Nephron progenitor cell (in vitro differentiated cells): ENCODE measurements at regions not wholly inside any gene's neighbourhood (a gene's known extent, or its start where the extent isn't known, plus 50 kb on each side); places are given as distances from the start of the nearest gene placed in this dataset.

ENCODE experiments used
- DNase-seq: peaks from one replicate; pipeline ENCODE4 v3.0.0; 2021
- H3K27ac Mint-ChIP-seq: 2 replicates; pipeline ENCODE4 v1.8.0; 2021; ENCODE audit warnings: mild to moderate bottlenecking, moderate library complexity, mixed read lengths
- H3K27me3 Mint-ChIP-seq: 2 replicates; pipeline ENCODE4 v1.8.0; 2021; ENCODE audit warnings: mild to moderate bottlenecking, low read depth, mixed read lengths; ENCODE audit not compliant: poor library complexity
- H3K36me3 Mint-ChIP-seq: 2 replicates; pipeline ENCODE4 v1.8.0; 2021; ENCODE audit warnings: low read depth, mixed read lengths
- H3K4me1 Mint-ChIP-seq: 2 replicates; pipeline ENCODE4 v1.8.0; 2021; ENCODE audit warnings: mixed read lengths
- H3K4me3 Mint-ChIP-seq: 2 replicates; pipeline ENCODE4 v1.8.0; 2021; ENCODE audit warnings: mild to moderate bottlenecking, moderate library complexity, mixed read lengths
- H3K9me3 Mint-ChIP-seq: 2 replicates; pipeline ENCODE4 v1.8.0; 2021; ENCODE audit warnings: mild to moderate bottlenecking, moderate library complexity, mixed read lengths
- TF ChIP-seq, protein P1 (sequence below): fragments of 200-600 bp; sonication (generic); IDR thresholded peaks from 2 replicates; pipeline ENCODE4 v1.5.0; 2021; ENCODE audit warnings: antibody characterized with exemption

DNA sequence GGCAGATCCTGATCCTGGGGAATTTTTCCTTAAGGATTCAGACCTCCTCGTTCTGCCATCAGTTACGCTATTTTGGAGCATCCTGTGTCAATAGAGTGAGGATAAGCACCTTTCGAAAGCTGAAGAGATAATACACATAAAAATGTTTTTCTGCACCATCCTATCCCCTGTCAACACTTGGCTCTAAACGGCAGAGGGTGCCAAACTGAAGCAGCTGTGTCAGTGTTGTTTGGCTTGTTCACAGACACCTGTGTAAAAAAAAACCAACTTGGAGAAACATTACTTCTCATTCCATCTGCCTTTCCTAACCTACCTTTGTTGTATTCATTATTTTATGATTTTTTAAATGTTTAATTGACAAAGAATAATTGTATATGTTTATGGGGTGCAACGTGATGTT is 417.0 kb upstream of the DDI1 start:
- Mint-ChIP-seq H3K36me3 (no peaks in the 10 kb centered on the region), H3K9me3 (no peaks in the 10 kb centered on the region), H3K27ac (peak overlapping the region; percentile 21), H3K4me3 (no peak overlapping the region), H3K4me1 (no peaks in the 10 kb centered on the region), H3K27me3 (no peaks in the 10 kb centered on the region)
- no peak for DNase-seq
- TF ChIP-seq, protein P1, sequence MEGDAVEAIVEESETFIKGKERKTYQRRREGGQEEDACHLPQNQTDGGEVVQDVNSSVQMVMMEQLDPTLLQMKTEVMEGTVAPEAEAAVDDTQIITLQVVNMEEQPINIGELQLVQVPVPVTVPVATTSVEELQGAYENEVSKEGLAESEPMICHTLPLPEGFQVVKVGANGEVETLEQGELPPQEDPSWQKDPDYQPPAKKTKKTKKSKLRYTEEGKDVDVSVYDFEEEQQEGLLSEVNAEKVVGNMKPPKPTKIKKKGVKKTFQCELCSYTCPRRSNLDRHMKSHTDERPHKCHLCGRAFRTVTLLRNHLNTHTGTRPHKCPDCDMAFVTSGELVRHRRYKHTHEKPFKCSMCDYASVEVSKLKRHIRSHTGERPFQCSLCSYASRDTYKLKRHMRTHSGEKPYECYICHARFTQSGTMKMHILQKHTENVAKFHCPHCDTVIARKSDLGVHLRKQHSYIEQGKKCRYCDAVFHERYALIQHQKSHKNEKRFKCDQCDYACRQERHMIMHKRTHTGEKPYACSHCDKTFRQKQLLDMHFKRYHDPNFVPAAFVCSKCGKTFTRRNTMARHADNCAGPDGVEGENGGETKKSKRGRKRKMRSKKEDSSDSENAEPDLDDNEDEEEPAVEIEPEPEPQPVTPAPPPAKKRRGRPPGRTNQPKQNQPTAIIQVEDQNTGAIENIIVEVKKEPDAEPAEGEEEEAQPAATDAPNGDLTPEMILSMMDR = peak; percentile 18

DNA sequence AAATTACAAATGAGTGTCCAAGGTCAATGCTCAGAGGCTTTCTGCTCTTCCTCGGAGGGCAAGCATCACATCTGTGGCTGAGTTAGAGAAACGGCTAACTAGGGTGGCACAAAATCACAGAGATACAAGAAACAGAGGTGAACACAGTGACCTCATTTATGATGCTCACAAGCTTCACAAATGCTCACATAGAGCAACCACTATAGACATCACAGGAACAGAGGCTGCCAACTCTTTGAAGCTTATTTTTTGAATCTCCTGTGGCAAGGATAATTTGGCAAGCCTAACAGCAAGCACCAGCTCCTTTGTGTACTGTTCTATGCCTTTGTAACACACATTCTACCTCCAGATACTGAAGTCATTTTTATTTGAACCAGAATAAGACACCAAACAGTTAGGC is 416.5 kb upstream of the DDI1 start:
- Mint-ChIP-seq H3K9me3 (no peaks in the 10 kb centered on the region), H3K27me3 (no peaks in the 10 kb centered on the region), H3K4me3 (no peak overlapping the region), H3K4me1 (no peaks in the 10 kb centered on the region), H3K27ac (no peak overlapping the region), H3K36me3 (no peaks in the 10 kb centered on the region)
- TF ChIP-seq, protein P1 = no peak
- no peak for DNase-seq

DNA sequence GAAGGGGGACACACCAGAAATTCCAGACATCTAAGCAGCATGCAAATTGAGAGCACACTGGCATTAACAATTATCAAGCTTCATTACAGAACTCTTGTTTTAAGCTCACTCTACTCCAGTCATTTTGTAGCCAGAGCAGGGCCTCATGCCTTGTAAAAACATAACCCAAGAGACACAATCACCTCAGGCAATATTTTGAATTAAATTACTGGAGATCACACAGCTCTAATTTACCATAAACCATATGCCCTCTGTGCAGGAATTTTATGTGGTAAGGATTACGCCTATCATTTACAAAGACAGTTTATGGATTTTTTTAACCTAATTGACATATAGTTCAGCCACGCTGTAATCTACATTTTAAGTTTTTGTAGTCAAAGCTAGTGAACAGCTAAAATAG is 414.1 kb upstream of the DDI1 start:
- Mint-ChIP-seq H3K36me3 (no peaks in the 10 kb centered on the region), H3K4me1 (no peaks in the 10 kb centered on the region), H3K4me3 (no peak overlapping the region), H3K27ac (no peak overlapping the region), H3K9me3 (no peaks in the 10 kb centered on the region), H3K27me3 (no peaks in the 10 kb centered on the region)
- DNase-seq = no peak
- TF ChIP-seq, protein P1 = no peak

DNA sequence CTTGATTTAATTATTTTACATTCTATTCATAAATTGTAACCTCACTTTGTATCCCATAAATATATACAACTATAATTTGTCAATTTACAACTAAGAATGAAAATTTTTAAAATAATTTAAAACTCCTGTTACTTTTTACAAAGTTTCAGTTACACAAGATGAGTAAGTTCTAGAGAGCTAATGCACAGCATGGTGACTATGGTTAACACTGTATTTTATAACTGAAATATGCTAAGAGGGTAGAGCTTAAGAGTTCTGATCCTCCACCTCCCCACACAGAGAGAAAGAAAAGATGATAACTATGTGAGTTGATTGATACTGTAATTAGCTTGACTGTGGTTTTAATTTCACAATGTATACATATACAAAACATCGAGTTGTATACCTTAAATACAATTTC is 412.5 kb upstream of the DDI1 start:
- Mint-ChIP-seq H3K27me3 (no peaks in the 10 kb centered on the region), H3K4me3 (no peak overlapping the region), H3K9me3 (no peaks in the 10 kb centered on the region), H3K27ac (no peak overlapping the region), H3K4me1 (no peaks in the 10 kb centered on the region), H3K36me3 (no peaks in the 10 kb centered on the region)
- TF ChIP-seq, protein P1 = no peak
- DNase-seq = no peak

DNA sequence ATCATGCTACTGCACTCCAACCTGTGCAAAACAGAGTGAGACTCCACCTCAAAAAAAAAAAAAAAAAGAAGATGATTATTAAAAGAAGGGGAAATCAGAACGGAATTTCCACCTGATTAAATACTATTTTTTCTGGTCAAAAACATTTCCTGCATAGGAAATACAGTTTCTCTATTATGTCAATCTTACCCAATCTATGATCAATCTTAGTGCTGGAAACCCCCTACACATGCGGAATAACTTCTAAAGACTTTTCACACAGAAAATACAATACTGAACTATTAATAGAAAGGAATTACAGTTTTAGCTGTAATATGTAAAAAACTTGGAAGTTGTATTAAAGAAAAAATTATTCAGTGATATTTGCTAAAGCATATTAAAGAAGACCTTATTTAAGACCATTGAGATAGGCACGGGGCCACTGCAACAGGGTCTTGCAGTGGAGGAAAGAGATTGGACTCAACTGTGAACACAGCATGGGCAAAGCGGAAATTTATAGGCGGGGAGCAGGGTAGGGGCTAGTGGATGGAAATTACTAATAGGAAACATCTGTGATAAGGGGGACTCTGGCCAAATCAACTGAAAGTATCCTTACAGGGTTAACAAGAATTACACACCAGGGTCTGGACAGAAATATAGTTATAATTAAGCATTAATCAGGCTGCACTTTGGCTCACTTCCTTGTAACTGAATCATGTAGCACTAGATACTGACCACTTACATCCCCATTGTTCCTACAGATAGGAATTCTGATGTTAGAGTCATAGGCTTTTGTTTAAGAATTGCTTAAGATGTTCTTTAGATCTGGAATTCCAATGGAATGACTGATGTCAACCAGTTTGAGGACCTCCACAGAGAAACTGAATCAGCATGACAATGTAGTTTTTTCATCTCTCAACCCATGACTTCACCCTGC is 411.5 kb upstream of the DDI1 start:
- DNase-seq = no peak
- Mint-ChIP-seq H3K27me3 (no peaks in the 10 kb centered on the region), H3K4me3 (no peak overlapping the region), H3K4me1 (no peaks in the 10 kb centered on the region), H3K36me3 (no peaks in the 10 kb centered on the region), H3K9me3 (no peaks in the 10 kb centered on the region), H3K27ac (no peak overlapping the region)
- TF ChIP-seq, protein P1 = no peak

DNA sequence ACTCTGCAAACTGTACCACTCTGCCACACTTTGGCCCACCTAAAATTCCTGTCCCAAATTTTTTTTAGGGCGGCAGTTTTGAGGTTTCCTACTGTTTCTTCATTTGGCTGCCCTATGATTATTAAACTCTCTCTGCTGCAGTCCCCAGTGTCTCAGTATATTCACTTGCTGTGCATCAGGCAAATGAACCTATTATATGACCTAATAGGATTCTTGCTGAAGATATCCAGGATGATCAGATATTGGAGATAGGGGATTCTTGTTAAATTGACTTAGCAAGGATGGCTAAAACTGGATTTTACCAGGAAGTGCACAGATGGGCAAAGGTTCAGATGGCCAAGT is 410.8 kb upstream of the DDI1 start:
- Mint-ChIP-seq H3K27me3 (no peaks in the 10 kb centered on the region), H3K4me1 (no peaks in the 10 kb centered on the region)

More for the DNA sequence above, 410.8 kb upstream of the DDI1 start:
- Mint-ChIP-seq H3K9me3 (no peaks in the 10 kb centered on the region), H3K36me3 (no peaks in the 10 kb centered on the region), H3K27ac (no peak overlapping the region), H3K4me3 (no peak overlapping the region)
- TF ChIP-seq, protein P1 = no peak
- DNase-seq = no peak
